Stimulated activated CD8-positive, alpha-beta memory T cell treated with anti-CD3 and anti-CD28 coated beads, Interleukin-15, amount 100 ng/mL, for 1 hour (primary cell): ENCODE measurements at regions not wholly inside any gene's neighbourhood (a gene's known extent, or its start where the extent isn't known, plus 50 kb on each side); places are given as distances from the start of the nearest gene placed in this dataset.

Experiments
- DNase-seq: peaks from one replicate; pipeline ENCODE4 v3.0.0-alpha.2; 2020; ENCODE audit warnings: low read depth

- DNase-seq, result no peak
Measured at GRCh38 chr3:30069056-30069455, 537.3 kb upstream of the TGFBR2 start.

DNA sequence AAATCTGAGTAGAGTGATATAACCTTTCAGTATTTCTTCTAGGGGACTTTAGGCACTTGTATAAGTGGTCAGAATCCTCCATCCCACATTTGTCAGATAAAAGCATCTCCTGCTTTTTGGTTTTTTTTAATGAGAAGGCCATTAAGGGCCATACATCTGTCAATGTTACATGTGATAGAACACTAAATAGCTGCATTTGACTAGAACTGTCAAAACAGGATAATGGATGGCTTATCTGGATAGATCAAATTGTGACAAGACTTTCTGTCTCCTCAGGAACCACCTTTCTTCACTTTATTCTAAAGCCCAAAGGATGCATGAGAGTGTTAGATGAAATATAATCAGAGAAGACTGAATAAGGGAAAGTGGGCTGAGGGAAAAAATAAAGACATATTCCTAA, 533.4 kb upstream of the TGFBR2 start:
- no peak for DNase-seq

DNA sequence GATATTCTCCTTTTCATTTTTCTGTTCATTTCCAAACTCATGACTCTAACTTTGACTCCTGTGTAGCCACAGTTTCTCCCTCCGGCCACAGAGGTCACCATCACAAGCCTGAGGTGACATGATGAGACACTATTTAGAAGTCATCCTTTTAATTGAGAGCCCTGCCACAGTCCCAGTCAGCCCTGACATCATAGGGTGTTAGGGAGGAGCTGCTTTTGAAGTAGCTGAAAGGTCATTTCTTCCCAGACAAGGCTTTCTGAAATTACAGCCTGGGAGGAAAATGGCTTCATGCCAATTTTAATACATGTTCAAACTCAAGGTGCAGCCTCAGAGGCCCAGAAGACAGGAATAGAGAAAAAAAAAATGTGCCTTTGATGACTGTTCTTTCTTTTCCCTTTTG, 532.8 kb upstream of the TGFBR2 start:
- DNase-seq, result no peak

GRCh38 chr3:30075514-30075913, 530.9 kb upstream of the TGFBR2 start:
- no peak for DNase-seq

GRCh38 chr3:30076899-30077298, 529.5 kb upstream of the TGFBR2 start:
- no peak for DNase-seq

DNA sequence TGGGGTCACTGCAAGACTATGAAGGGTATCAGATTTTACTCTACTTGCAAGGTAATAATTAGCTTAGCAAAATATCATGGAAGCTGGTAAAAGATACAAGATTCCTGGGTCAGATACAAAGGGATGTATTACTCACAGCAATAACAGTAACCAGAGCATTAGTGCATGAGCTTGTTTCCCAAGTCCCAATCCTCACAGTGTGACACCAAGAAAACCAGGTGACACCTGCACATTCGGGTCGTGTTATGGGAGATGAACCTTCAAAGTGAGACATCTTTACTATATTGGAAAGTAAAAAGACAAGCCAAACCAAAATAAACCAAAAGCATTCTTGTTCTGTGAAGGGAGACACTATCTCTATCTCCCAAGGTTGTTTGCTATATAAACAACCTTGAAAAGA, 528.7 kb upstream of the TGFBR2 start:
- no peak for DNase-seq

- no peak for DNase-seq
Measured at GRCh38 chr3:30078736-30079135, 527.7 kb upstream of the TGFBR2 start.

DNA sequence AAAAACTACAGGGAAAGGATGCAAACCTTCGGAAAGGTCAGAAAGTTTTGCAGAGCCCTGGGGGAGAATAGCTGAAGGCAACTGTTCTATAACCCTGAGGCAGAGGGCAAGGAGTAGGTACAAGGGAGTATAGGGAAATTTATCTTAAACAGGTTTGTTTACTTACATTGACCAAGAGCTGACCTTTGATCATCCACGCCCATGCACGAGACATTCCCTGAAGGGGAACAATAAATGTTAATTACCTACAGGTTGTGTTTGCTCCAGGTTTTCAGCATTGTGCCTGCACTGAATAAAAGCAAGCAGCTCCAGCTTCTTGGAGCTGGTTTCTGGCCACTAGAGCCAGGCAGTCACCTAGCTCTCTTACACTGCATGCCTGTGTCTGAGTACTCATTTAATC, 524.5 kb upstream of the TGFBR2 start:
- no peak for DNase-seq

- DNase-seq, result no peak
Measured at GRCh38 chr3:30082652-30083051, 523.7 kb upstream of the TGFBR2 start.

- DNase-seq, result no peak
Measured at GRCh38 chr3:30083315-30083714, 523.1 kb upstream of the TGFBR2 start.

DNA sequence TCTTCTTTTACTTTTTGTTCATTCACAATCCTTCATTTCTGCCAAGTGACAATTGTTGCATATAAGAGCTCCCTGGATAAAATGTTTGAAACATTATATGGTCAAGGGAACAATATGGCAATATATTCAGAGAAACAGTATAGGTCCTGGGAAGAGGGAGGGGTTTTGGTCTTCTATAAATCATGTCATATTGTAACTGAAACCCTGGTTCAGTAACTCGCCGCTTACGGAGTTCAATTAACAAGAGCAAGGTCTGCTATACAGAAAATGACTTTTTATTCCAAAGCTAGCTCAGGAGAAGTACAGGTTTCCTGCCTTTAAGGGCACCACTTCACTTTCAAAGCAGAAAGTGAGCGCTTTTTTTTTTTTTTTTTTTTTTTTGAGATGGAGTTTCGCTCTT, 522.1 kb upstream of the TGFBR2 start:
- no peak for DNase-seq

DNA sequence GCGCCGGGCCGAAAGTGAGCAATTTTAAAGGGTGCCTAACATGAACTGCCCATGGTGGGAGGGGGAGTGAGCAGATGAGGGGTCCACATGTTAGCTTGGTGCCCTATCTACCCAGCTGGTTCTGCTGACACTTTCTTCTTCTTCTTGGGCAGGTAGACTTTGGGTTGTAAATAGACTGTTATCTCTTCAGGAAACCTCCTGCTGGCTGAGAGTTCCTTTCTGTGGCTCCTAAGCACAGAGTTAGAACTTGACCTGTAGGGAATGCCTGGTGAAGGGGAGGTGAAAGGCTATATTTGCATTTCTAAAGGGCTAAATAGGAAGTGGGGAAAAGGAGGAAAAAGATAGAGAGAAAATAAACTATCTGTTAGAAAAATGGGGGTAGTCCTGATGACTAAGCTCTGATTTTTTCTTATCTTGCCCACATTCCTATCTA, 521.4 kb upstream of the TGFBR2 start:
- no peak for DNase-seq

DNA sequence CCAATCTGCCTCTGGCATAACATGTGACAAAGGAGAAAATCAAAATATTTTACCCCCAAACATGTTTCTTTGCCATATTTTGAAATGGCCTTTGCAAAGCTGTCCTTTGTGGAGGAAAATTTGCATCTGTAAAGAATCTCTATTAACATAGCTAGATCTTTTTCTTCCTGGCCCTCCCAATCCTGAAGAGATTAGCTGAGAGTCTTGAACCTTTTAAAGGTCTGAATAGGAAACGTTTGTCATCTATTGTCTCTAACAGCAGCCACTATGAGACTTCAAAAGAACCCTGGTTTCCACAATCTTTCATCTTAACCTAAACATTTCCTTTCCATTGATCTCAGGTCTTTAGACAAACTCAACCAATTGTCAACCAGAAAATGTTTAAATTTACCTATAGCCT, 520.9 kb upstream of the TGFBR2 start:
- DNase-seq, result no peak

DNA sequence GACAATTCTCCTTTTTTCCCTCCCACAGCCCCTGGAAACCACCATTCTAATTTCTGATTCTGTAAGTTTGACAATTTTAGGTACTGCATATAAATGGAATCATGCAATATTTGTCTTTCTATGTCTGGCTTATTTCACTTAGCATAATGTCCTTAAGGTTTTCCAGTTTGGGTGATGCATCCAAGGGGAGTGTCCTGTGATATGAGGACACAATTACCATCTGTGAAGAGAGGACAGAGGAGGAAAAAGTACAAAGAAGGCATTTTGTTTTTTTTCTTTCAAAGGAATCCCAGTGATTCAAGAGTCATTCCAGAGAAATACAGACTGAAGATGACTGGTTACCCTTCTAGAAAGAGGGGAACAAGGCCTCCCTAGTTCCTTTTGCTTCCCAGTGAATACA, 514.7 kb upstream of the TGFBR2 start:
- no peak for DNase-seq

- no peak for DNase-seq
Measured at GRCh38 chr3:30097022-30097650, 509.3 kb upstream of the TGFBR2 start.

DNA sequence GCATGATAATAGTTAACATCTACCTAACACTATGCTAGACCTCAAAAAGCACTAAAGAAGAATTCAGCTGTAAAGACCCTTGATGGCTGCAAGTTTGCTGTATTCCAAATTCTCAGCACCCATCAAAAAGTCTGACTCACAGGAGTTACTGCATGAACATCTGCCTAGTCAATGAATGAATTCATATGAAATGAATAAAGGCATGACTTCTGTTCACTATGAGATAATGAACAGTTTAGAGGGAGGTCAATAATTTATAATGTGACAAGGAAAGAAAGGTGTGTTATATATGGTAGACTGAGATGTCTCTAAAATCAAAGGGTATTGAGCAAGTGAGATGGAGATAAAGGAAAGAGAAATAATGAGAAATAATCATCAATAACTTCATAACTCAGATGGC, 508.2 kb upstream of the TGFBR2 start:
- DNase-seq, result no peak

- no peak for DNase-seq
Measured at GRCh38 chr3:30098653-30099455, 507.5 kb upstream of the TGFBR2 start.

DNA sequence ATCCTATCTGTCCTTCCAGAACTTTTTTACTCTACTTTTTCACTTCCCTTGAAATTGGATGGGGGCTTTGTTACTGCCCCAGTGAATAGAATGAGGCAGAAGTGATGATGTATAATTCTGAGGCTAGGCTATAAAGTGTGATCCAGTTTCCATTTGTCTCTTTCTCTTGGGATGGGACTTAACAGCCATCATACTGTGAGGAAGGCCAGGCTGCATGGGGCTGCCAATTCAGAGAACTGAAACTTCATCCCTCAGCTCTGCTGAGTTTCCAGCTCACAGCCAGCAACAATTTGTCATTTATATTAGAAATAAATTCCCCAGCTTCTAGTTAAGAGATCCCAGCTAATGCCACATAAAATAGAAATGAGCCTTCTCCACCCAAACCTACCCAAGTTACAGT, 504.0 kb upstream of the TGFBR2 start:
- DNase-seq, result no peak

- DNase-seq, result no peak
Measured at GRCh38 chr3:30103186-30103585, 503.2 kb upstream of the TGFBR2 start.

DNA sequence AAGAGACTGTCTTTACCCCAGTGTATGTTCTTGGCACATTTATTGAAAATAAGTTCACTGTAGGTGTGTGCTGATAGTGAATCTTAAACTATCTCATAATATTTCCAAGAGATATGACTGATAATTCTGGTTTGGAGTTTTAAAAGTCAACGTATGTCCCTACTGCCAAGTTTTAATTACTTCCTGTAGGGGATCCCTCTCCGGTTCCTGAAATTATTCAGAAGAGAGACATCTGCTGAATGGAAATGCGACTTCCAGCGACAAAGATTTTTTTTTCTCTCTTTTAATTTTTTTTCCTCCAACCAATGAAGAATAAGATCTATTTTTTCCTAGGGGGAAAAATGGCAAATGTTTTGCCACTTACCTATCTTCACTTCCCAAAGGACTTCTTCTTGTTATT, 498.9 kb upstream of the TGFBR2 start:
- no peak for DNase-seq

- no peak for DNase-seq
Measured at GRCh38 chr3:30112411-30112810, 494.0 kb upstream of the TGFBR2 start.

DNA sequence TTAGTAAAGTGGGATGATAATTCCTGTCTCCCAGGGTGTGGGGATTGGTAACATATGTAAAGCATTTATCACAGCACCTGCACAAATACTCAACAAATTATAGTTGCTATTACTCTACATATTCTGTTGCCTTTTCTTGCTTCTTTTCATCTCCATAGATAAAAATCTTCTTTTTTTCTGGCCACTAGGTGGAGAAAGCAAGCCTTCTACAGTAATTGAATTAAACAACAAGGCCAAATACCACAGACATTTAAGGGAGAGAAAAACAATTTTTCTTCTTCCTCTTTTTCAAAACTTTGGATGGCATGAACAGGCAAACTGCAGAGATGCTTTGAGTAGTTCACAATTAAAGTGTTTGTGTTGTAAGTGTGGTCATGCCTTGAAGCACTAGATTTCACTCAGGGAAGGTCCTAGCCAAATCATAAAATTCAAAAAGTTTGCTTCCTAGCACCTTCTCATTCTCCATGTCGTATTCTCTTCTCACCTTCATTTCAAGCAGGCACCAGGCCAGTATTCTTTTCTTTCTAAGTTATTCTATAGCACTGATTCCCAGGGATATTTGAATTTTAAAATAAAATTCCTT, 493.4 kb upstream of the TGFBR2 start:
- no peak for DNase-seq

- DNase-seq, result no peak
Measured at GRCh38 chr3:30113906-30114305, 492.5 kb upstream of the TGFBR2 start.

- DNase-seq, result no peak
Measured at GRCh38 chr3:30114918-30115317, 491.5 kb upstream of the TGFBR2 start.
